Naive B cell (primary cell): ENCODE measurements at regions not wholly inside any gene's neighbourhood (a gene's known extent, or its start where the extent isn't known, plus 50 kb on each side); places are given as distances from the start of the nearest gene placed in this dataset.

Experiments used
- ATAC-seq, 2 donors: fragments of 150-1000 bp; cut with Tn5 transposase; 2 replicates each; pipeline ENCODE4 v1.10.0; 2021; ENCODE audit warnings: low read depth in 2 of 2, mild to moderate bottlenecking in 2 of 2, moderate library complexity in 2 of 2
- DNase-seq: peaks from one replicate; pipeline ENCODE4 v3.0.0; 2022
- H3K27ac Mint-ChIP-seq, 6 donors: one replicate each; pipeline ENCODE4 v1.8.0; 2020 to 2022; ENCODE audit warnings: mild to moderate bottlenecking in 6 of 6, mixed read lengths in 6 of 6, moderate library complexity in 5 of 6, inconsistent platforms in 2 of 6
- H3K27me3 Mint-ChIP-seq, 3 donors: one replicate each; pipeline ENCODE4 v1.8.0; 2021 to 2022; ENCODE audit warnings: mixed read lengths in 3 of 3, mild to moderate bottlenecking in 1 of 3
- H3K36me3 Mint-ChIP-seq, 2 donors: one replicate each; pipeline ENCODE4 v1.8.0; 2020 to 2022; ENCODE audit warnings: mixed read lengths in 2 of 2, inconsistent platforms in 1 of 2, mild to moderate bottlenecking in 1 of 2
- H3K4me1 Mint-ChIP-seq, 3 donors: one replicate each; pipeline ENCODE4 v1.8.0; 2020 to 2022; ENCODE audit warnings: mixed read lengths in 3 of 3, inconsistent platforms in 1 of 3, mild to moderate bottlenecking in 1 of 3, moderate library complexity in 1 of 3
- H3K4me3 Mint-ChIP-seq, 8 donors: one replicate each; pipeline ENCODE4 v1.8.0; 2020 to 2022; ENCODE audit warnings: mild to moderate bottlenecking in 8 of 8, mixed read lengths in 8 of 8, moderate library complexity in 8 of 8, inconsistent platforms in 2 of 8
- H3K9me3 Mint-ChIP-seq, 7 donors: one replicate each; pipeline ENCODE4 v1.8.0; 2020 to 2022; ENCODE audit warnings: mixed read lengths in 7 of 7, mild to moderate bottlenecking in 5 of 7, inconsistent platforms in 2 of 7, moderate library complexity in 1 of 7

DNA sequence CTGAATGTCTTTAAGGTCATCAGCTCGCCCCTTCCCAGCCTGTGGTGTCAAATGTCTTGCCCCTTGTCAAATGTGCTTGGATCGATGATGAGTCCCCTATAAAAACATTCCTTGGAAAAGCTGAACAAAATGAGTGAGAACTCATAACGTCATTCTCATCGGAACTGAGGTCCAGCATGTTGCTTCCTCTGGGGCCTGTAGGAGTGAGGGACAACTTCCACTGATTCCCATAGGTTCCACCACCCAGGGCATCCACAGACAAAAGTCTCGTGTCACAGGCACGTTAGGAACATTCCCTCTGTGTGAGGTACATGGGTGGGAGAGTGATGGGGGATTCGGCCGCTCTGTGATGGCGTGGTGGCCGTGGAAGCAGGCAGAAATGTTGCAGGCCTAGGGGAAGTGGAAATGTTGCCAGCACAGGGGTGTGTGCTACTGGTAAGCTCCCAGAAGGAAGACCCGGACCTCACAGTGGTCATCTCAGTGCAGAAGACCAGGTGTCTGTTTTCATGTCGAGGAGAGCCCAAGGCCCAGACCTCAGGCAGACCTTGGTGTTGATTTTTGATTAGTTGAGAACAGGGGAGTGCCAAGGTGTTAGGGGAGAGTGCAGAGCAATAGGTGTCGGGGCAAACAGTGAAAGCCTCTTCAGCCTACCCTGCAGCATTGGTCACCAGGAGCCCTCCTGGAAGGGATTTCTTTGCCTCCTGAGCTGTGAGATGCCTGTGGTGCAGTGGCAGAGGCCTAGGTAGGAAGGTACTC, 96.8 kb downstream of the SNRPN start:
- H3K9me3 Mint-ChIP-seq = peaks cover 32 to 98% (median 96%) of the 10 kb centered on the region in 7 donors
- no peak overlapping the region for H3K27ac Mint-ChIP-seq
- DNase-seq (no peak), ATAC-seq (no peak)
- H3K4me1 Mint-ChIP-seq = no peaks in the 10 kb centered on the region
- H3K36me3 Mint-ChIP-seq = peaks cover 61 to 91% of the 10 kb centered on the region in 2 donors
- H3K27me3 Mint-ChIP-seq = no peaks in the 10 kb centered on the region
- peak overlapping the region in 2 of 8 donors; percentile 6 to 48 for H3K4me3 Mint-ChIP-seq

DNA sequence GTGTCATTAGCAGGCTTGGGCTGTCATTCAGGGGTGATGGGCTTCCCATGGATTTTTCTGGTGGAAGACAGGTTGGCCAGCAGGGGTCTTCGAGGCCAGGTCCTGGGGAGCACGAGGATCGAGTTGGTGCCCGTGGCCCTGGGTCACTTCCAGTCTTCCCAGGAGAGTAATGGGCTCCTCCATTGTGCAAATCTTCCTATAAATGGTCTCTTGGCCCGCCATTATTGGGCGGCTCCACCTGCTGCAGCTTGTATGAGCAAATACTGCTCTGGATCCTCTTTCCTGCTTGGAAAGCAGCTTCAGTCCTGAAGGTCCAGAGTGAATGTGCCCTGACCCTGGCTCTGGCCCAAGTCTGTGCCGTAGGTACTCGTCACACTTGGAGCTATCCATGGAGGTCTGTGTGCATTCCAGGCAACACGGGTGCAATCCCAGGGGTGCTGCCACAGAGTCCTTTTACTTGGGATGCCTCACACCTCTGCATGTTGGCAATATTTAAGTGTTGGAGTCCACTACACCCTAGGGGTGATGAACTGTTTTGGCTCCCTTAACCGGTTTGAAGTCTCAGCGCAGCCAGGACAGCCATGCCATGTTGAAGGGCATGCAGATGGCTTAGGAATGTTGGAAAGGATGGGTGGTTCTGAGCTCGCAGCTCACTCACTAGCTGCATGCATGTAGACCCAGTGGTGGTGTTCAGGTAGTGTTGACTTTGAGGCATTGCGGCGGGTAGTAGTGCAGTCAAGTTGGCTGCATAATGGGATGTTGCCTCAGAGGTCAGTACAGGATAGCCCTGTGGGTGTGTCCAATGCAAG, 97.6 kb downstream of the SNRPN start:
- H3K27me3 Mint-ChIP-seq = no peaks in the 10 kb centered on the region
- peak overlapping the region in 1 of 8 donors; percentile 25 for H3K4me3 Mint-ChIP-seq
- peak overlapping the region in 1 of 6 donors; percentile 53 for H3K27ac Mint-ChIP-seq
- ATAC-seq (no peak), DNase-seq (no peak)
- H3K36me3 Mint-ChIP-seq = peaks cover 55 to 91% of the 10 kb centered on the region in 2 donors
- no peaks in the 10 kb centered on the region for H3K4me1 Mint-ChIP-seq
- peaks cover 34 to 98% (median 96%) of the 10 kb centered on the region in 7 donors for H3K9me3 Mint-ChIP-seq

DNA sequence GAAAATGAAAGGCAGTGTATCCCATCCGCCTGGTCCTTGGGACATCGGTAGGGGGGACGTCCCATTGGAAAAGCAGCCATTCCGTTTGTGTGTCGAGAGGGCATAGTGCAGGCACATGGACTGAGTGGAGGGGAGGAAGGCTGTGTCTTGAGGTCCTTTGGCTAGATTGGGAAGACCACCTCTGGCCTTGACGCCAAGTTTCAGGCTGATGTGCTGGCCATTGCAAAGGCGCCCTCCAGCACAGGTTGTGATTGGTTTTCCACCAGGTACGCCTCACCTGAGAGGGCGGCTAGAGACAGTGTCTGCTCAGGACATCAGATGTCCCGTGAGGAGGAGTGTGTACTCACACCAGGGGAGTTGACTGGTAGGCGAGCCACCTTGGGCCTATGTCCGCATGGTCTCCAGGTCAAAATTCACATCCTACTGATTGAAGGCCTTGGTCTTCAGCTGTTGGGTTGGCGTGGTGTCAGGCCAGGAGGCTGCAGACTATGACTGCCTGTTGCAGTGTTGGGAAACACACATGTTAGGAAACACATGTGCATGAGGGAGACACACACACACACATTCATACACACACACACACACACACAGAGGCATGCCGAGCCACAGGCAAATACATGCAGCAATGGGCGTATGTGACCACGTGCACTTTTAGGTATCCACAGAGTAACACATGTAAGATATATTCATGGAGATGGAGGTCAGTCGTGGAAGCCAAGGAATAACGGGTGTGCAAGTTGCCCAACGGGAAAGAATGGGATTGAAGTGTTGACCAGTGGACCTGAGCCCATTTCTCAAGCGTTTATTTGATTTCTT, 98.4 kb downstream of the SNRPN start:
- ATAC-seq (no peak), DNase-seq (no peak)
- Mint-ChIP-seq H3K9me3 (peaks cover 38 to 98% (median 96%) of the 10 kb centered on the region in 7 donors), H3K36me3 (peaks cover 62 to 96% of the 10 kb centered on the region in 2 donors), H3K27me3 (no peaks in the 10 kb centered on the region), H3K4me3 (peak overlapping the region in 2 of 8 donors; percentile 22 to 51), H3K27ac (peak overlapping the region in 2 of 6 donors; percentile 53 to 61), H3K4me1 (no peaks in the 10 kb centered on the region)

DNA sequence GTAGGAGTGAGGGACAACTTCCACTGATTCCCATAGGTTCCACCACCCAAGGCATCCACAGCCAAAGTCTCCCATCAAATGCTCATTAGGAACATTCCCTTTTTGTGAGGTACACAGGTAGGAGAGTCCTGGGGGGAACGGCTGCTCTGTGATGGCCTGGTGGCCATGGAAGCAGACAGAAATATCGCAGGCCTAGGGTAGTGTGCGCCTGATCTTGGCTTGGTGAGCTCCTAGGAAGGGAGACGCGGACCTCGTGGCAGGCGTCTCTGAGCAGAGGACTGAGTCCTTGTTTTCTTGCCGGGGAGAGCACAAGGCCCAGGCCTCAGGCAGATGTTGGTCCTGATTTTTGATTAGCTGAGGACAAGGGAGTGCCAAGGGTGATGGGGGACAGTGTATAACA, 99.5 kb downstream of the SNRPN start:
- H3K36me3 Mint-ChIP-seq = peaks cover 69 to 100% of the 10 kb centered on the region in 2 donors
- no peak overlapping the region for H3K27ac Mint-ChIP-seq
- H3K4me1 Mint-ChIP-seq = no peaks in the 10 kb centered on the region
- H3K9me3 Mint-ChIP-seq = peaks cover 43 to 100% (median 99%) of the 10 kb centered on the region in 7 donors
- DNase-seq = no peak
- H3K27me3 Mint-ChIP-seq = no peaks in the 10 kb centered on the region
- no peak for ATAC-seq
- H3K4me3 Mint-ChIP-seq = no peak overlapping the region

DNA sequence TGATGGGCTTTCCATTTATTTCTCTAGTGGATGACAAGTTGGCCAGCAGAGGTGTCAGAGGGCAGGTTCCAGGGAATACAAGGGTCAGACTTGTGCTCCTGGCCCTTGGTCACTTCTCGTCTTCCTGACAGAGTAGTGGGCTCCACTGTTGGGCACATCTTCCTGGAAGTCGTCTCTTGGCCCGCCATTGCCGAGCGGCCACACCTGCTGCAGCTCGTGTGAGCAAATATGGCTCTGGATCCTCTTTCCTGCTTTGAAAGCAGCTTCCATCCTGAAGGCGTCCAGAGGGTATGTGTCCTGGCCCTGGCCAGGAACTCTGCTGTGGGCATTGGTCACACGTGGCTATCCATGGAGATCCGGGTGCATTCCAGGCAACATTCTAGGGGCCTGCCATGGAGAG, 100.2 kb downstream of the SNRPN start:
- no peak for DNase-seq
- H3K27ac Mint-ChIP-seq = peak overlapping the region in 2 of 6 donors; percentile 33 to 65
- H3K4me3 Mint-ChIP-seq = peak overlapping the region in 1 of 8 donors; percentile 78
- no peaks in the 10 kb centered on the region for H3K27me3 Mint-ChIP-seq
- ATAC-seq = no peak
- H3K36me3 Mint-ChIP-seq = peaks cover 65 to 100% of the 10 kb centered on the region in 2 donors
- no peaks in the 10 kb centered on the region for H3K4me1 Mint-ChIP-seq
- peaks cover 49 to 100% (median 99%) of the 10 kb centered on the region in 7 donors for H3K9me3 Mint-ChIP-seq

DNA sequence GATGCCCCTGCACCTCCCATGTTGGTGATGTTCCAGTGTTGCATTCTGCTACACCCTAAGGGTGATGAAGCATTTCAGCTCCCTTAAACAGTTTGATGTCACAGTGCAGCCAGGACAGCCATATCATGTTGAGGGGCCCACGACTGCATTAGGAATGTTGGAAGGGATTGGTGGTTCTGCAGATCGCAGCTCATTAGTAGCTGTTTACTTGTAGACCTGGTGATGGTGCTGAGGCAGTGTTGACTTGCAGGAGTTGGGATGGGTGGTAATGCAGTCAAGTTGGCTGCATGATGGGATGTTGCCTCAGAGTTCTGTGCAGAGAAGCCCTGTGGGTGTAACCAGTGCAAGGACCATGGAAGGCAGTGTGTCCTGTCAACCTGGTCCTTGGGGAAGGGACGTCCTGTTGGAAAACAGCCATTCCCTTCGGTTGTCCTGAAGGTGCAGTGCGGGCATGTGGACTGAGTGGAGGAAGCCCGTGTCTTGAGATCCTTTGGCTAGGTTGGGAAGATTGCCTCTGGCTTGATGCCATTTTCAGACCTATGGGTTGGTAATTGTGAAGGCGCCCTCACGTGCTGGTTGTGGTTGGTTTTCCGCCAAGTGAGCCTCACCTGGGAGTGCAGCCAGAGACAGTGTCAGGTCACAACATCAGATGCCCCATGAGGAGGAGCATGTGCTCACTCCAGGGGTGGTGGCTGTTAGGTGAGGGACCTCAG, 100.7 kb downstream of the SNRPN start:
- Mint-ChIP-seq H3K4me1 (no peaks in the 10 kb centered on the region), H3K9me3 (peaks cover 45 to 100% (median 99%) of the 10 kb centered on the region in 7 donors), H3K27me3 (no peaks in the 10 kb centered on the region), H3K36me3 (peaks cover 65 to 100% of the 10 kb centered on the region in 2 donors), H3K4me3 (peak overlapping the region in 2 of 8 donors; percentile 11 to 78), H3K27ac (no peak overlapping the region)
- DNase-seq (no peak), ATAC-seq (no peak)

DNA sequence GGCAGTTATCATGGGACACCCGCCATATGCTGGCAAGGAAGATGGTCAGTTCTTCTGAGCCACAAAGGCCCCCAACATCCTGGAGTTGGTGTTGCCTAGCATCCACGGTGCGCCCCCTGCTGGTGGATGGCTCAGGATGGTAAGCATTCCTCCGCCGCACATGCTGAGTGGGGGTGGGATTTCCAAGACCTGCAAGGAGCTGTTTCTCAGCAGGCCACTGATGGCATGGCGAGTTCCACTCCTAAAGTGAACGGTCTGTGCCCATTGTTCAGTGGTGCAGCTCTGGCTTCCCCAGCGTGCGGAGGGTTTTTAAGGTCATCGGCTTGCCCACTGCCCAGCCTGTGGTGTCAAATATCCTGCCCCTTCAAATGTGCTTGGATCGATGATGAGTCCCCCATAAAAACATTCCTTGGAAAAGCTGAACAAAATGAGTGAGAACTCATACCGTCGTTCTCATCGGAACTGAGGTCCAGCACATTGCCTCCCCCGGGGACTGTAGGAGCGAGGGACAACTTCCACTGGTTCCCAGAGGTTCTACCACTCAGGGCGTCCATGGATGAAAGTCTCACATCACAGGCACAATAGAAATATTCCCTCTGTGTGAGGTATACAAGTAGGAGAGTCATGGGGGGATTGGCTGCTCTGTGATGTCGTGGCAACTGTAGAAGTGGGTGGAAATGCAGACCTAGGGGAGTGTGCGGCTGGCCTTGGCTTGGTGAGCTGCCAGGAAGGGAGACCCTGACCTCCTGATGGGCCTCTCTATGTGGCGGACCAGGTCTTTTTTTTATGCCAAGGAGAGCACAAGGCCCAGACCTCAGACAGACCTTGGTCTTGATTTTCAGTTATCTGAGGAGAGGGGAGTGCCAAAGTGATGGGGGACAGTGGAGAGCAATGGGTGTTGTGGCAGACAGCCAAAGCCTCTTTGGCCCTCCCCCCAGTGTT, 102.0 kb downstream of the SNRPN start:
- peaks cover 59 to 100% of the 10 kb centered on the region in 2 donors for H3K36me3 Mint-ChIP-seq
- peak overlapping the region in 1 of 6 donors; percentile 15 for H3K27ac Mint-ChIP-seq

DNA sequence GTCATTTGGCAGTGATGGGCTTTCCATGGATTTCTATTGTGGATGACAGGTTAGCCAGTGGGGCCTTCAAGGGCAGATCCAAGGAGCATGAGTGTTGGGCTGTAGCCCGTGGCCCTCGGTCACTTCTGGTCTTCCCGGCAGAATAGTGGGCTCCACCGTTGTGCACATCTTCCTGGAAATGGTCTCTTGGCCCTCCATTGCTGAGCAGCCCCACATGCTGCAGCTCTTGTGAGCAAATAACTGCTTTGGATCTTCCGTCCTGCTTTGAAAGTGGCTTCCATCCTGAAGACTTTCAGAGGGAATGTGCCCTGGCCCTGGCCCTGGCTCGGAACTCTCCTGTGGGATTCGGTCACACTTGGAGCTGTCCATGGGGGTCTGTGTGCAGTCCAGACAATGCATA, 102.8 kb downstream of the SNRPN start:
- no peak overlapping the region for H3K27ac Mint-ChIP-seq
- no peak for ATAC-seq
- H3K9me3 Mint-ChIP-seq = peaks cover 41 to 100% (median 99%) of the 10 kb centered on the region in 7 donors
- DNase-seq = no peak
- no peaks in the 10 kb centered on the region for H3K27me3 Mint-ChIP-seq
- peaks cover 65 to 100% of the 10 kb centered on the region in 2 donors for H3K36me3 Mint-ChIP-seq
- peak overlapping the region in 2 of 8 donors; percentile 16 to 78 for H3K4me3 Mint-ChIP-seq
- no peaks in the 10 kb centered on the region for H3K4me1 Mint-ChIP-seq

More for the DNA sequence above, 102.0 kb downstream of the SNRPN start:
- H3K4me1 Mint-ChIP-seq = no peaks in the 10 kb centered on the region
- peaks cover 37 to 100% (median 99%) of the 10 kb centered on the region in 7 donors for H3K9me3 Mint-ChIP-seq
- no peak for ATAC-seq
- H3K4me3 Mint-ChIP-seq = peak overlapping the region in 1 of 8 donors; percentile 15
- no peak for DNase-seq
- H3K27me3 Mint-ChIP-seq = no peaks in the 10 kb centered on the region

DNA sequence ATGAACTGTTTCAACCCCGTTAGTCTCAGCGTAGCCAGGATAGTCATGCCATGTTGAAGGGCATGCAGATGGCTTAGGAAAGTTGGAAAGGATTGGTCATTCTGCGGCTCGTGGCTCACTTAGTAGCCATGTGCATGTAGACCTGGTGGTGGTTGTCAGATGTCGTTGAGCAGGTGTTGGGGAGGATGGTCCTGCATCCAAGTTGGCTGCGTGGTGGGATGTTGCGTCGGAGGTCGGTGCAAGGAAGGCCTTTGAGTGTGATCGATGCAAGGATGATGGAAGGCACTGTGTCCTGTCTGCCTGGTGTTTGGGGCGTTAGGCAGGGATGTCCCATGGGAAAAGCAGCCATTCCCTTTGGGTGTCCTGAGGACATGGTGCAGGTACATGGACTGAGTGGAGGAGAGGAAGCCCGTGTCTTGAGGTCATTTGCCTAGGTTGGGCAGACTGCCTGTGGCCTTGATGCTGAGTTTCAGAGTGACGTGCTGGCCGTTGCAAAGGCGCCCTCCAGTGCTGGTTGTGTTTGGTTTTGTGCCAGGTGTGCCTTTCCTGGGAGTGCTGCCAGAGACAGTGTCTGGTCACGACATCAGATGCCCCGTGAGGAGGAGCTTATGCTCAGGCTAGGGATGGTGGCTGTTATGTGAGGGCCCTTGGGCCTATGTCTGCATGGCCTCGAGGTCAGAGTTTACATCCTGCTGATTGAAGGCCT, 103.4 kb downstream of the SNRPN start:
- no peak overlapping the region for H3K4me3 Mint-ChIP-seq

DNA sequence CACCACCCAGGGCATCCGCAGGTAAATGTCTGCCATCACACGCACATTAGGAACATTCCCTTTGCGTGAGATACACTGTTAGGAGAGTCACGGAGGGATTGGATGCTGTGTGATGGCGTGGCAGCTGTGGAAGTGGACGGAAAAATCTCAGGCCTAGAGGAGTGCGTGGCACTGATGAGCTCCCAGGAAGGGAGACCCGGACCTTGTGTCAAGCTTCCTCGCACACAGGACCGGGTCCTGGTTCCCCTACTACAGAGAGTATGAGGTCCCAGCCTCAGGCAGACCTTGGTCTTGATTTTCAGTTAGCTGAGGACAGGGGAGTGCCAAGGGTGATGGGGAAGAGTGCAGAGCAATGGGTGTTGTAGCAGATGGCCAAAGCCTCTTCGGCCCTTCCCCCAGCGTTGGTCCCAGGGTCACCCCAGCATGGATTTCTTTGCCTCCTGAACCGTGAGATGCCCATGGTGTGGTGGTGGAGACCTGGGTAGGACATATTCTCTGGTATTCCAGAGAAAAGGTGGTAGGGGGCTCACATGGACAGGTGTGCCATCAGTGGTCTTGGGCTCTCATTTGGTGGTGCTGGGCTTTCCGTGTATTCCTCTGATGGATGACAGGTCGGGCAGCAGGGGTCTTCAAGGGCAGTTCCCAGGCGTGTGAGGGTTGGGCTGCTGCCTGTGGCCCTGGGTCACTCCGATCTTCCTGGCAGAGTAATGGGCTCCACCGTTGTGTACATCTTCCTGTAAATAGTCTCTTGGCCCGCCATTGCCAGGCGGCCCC, 105.1 kb downstream of the SNRPN start:
- Mint-ChIP-seq H3K4me3 (peak overlapping the region in 2 of 8 donors; percentile 13 to 29), H3K27ac (peak overlapping the region in 1 of 6 donors; percentile 33)

More for the DNA sequence above, 103.4 kb downstream of the SNRPN start:
- H3K9me3 Mint-ChIP-seq = peaks cover 47 to 100% (median 99%) of the 10 kb centered on the region in 7 donors
- peaks cover 66 to 100% of the 10 kb centered on the region in 2 donors for H3K36me3 Mint-ChIP-seq
- peak overlapping the region in 1 of 6 donors; percentile 66 for H3K27ac Mint-ChIP-seq
- H3K4me1 Mint-ChIP-seq = no peaks in the 10 kb centered on the region
- no peak for ATAC-seq
- no peaks in the 10 kb centered on the region for H3K27me3 Mint-ChIP-seq
- no peak for DNase-seq

DNA sequence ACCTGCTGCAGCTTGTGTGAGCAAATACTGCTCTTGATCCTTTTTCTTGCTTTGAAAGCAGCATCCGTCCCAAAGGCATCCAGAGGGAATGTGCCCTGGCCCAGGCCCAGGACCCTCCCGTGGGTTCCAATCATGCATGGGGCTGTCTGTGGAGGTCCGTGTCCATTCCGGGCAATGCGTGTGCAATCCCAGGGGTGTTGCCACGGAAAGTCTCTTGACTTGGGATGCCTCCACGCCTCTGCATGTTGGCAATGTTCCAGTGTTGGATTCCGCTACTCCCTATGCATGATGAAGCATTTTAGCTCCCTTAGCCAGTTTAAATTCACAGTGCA, 105.7 kb downstream of the SNRPN start:
- ATAC-seq (no peak), DNase-seq (no peak)
- Mint-ChIP-seq H3K27ac (peak overlapping the region in 1 of 6 donors; percentile 33), H3K4me3 (peak overlapping the region in 2 of 8 donors; percentile 20 to 43), H3K4me1 (no peaks in the 10 kb centered on the region), H3K36me3 (peaks cover 65 to 100% of the 10 kb centered on the region in 2 donors), H3K9me3 (peaks cover 53 to 100% (median 99%) of the 10 kb centered on the region in 7 donors), H3K27me3 (no peaks in the 10 kb centered on the region)

More for the DNA sequence above, 105.1 kb downstream of the SNRPN start:
- ATAC-seq (no peak), DNase-seq (no peak)
- H3K4me1 Mint-ChIP-seq = no peaks in the 10 kb centered on the region
- H3K27me3 Mint-ChIP-seq = no peaks in the 10 kb centered on the region
- peaks cover 54 to 100% (median 99%) of the 10 kb centered on the region in 7 donors for H3K9me3 Mint-ChIP-seq
- H3K36me3 Mint-ChIP-seq = peaks cover 65 to 100% of the 10 kb centered on the region in 2 donors
